ENCODE measurements at regions not wholly inside any gene's neighbourhood (a gene's known extent, or its start where the extent isn't known, plus 50 kb on each side); places are given as distances from the start of the nearest gene placed in this dataset.

- Histone ChIP-seq H3T11ph (ENCODE audit: low read length) (no peak overlapping the region), H3K27ac (ENCODE audit: insufficient read length, low read depth, low read length) (no peak overlapping the region), H2BK20ac (ENCODE audit: low read depth, low read length, poor library complexity, severe bottlenecking) (no peak overlapping the region), H3K4ac (ENCODE audit: low read depth, low read length) (no peak overlapping the region), H3K79me2 (ENCODE audit: insufficient read depth, low read length) (no peaks in the 10 kb centered on the region), H3K4me1 (ENCODE audit: insufficient read depth, low read length) (peaks cover 2% of the 10 kb centered on the region; the same call in 1 of the 2 replicates), H4K8ac (replicated peaks; ENCODE audit: insufficient read length, low read depth, low read length) (no peak overlapping the region), H3K9ac (ENCODE audit: extremely low read depth, insufficient read length, low read length) (no peak overlapping the region), H2BK120ac (ENCODE audit: low read depth, low read length, poor library complexity, severe bottlenecking) (no peak overlapping the region), H3K14ac (ENCODE audit: insufficient read depth, low read length) (no peak overlapping the region), H3K18ac (ENCODE audit: insufficient read length, low read depth, low read length) (no peak overlapping the region), H3K23me2 (ENCODE audit: insufficient read length, low read depth, low read length, poor library complexity, severe bottlenecking) (no peaks in the 10 kb centered on the region), H3K4me2 (ENCODE audit: insufficient read depth, insufficient read length, low read length) (no peak overlapping the region), H3K56ac (ENCODE audit: insufficient read length, low read depth, low read length) (no peak overlapping the region), H4K20me1 (ENCODE audit: control insufficient read depth, insufficient read depth, insufficient read length) (no peaks in the 10 kb centered on the region), H4K5ac (ENCODE audit: insufficient read length, low read depth, low read length) (no peak overlapping the region), H2AFZ (ENCODE audit: low read length) (no peak overlapping the region), H2BK5ac (ENCODE audit: insufficient read length, low read length) (no peak overlapping the region), H2BK12ac (ENCODE audit: insufficient read length, low read depth, low read length) (no peak overlapping the region), H2BK15ac (ENCODE audit: low read depth, low read length) (no peak overlapping the region), H4K91ac (ENCODE audit: insufficient read length, low read depth, low read length) (no peak overlapping the region), H2AK5ac (ENCODE audit: insufficient read length, low read length) (no peak overlapping the region), H3K23ac (ENCODE audit: insufficient read length, low read depth, low read length) (no peak overlapping the region), H3K27me3 (ENCODE audit: insufficient read depth, low read length) (no peaks in the 10 kb centered on the region), H3K9me3 (ENCODE audit: control insufficient read depth, low read depth, low read length) (no peaks in the 10 kb centered on the region), H3K79me1 (ENCODE audit: insufficient read depth, low read depth, low read length, poor library complexity, severe bottlenecking) (no peaks in the 10 kb centered on the region)
- DNase-seq: no peak
- H3K4me1 Mint-ChIP-seq: peaks cover 15 to 18% of the 10 kb centered on the region in 2 experiments
- TF ChIP-seq CTCF (conservative IDR thresholded peaks at IDR 0.05): no peak
- H3K36me3 Mint-ChIP-seq (ENCODE audit: insufficient read depth in 1 of 3, low read depth in 3 of 3): no peaks in the 10 kb centered on the region
- no peaks in the 10 kb centered on the region for H3K9me3 Mint-ChIP-seq
- H3K27me3 Mint-ChIP-seq (ENCODE audit: low read depth): no peaks in the 10 kb centered on the region
- H3K27ac Mint-ChIP-seq: no peak overlapping the region; a peak in 1 of 7 replicates
- WGBS (ENCODE audit: extremely low coverage, insufficient read length, low lambda C conversion rate): no CpG with 5 or more reads among the region's 4 CpGs
- no peak overlapping the region for H3K4me3 Mint-ChIP-seq
Observed at GRCh38 chr5:88364991-88365390, 96.3 kb upstream of the TMEM161B start.
